Activated CD8-positive, alpha-beta memory T cell treated with anti-CD3 and anti-CD28 coated beads, Interleukin-2, amount 50 U/mL, for 24 hours (primary cell): ENCODE measurements at regions not wholly inside any gene's neighbourhood (a gene's known extent, or its start where the extent isn't known, plus 50 kb on each side); places are given as distances from the start of the nearest gene placed in this dataset.
A peak's percentile ranks its signal among the peaks of the same experiment; 100 is the strongest.
"Not testable (repeated sequence)": the region's sequence is repeated elsewhere in the genome, so short reads cannot be mapped to it uniquely, and the experiment has no call there.

ENCODE experiments used
- DNase-seq: peaks from one replicate; pipeline ENCODE4 v3.0.0-alpha.2; 2020; ENCODE audit errors: extremely low read depth

DNA sequence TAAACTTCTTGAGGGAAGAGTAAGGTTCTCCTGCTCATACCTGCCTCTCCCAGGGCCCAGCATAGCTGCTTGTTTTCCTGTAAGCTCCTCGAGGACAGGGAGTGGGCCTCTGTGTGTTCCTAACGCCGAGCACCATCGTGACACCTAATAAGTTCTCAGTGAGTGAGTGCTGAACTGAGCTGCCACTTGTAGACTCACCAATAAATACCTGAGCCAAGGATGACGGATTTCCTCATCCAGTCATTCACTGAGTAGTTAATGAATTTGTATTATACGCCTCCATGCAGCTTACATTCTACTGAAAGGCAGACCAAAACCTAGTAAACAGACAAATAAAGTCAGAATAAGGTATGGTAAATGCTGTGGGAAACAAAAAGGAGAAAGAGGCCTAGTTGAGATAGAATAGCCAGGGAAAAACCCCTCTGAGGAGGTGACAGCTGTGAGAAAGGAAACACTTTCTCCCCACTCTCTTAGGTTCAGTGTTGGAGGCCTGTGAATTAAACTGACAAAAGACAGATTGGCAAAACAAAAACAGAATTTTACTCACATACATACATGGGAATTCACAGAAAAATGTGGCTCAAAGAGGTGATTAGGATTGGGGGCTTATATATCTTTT, 138.6 kb downstream of the B3GNT2 start:
- DNase-seq: no peak

DNA sequence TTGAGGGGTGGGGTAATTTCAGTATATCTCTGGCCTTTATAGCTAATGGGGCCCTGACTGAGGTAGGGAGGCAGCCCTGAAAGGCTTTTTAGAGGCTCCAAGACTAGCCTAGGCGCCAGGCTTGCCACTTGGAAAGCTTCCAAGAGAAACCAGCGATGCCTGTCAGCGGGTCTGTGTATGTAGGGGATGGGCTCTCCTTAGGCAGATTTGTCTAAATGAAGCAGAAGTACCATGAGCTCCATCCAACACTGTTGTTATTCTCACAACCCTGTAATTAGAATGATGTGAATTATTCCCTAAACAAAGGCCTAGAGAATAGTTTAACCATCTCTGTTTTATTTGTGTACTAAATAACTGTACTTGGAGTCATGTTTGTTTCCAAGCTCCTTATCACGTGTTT, 138.1 kb downstream of the B3GNT2 start:
- no peak for DNase-seq

DNA sequence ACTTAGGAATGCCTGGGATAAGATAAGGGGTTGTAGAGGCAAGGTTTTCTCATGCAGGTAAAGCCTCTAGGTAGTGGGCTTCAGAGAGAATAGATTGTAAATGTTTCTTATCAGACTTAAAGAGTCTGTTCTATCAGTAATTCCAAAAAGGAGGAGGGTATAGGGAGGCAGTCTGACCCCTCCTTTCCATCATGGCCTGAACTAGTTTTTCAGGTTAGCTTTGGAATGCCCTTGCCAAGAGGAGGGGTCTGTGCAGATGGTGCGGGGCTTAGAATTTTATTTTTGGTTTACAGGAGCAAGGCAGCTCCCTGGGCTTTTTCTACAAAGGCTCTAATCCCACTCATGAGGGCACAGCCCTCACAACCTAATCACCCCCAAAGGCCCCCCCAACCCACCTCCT, 135.0 kb downstream of the B3GNT2 start:
- no peak for DNase-seq

DNA sequence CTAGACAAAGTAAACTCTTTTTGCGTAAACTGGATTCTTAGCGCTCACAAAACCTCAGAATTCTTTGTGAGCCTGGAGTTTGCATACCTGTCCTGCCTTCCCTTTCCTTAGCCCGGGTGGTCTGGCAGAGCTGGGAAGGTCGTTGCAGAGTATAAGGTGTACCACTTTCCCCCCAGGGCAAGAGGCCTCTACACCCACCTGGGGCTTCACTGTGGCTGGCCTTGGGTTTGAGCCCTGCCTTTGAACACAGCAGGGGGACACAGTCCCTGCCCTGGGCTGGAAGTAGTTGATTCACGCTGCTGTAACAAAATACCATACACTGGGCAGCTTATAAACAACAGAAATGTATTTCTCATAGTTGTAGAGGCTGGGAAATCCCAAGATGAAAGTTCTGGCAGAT, 133.9 kb downstream of the B3GNT2 start:
- no peak for DNase-seq

DNA sequence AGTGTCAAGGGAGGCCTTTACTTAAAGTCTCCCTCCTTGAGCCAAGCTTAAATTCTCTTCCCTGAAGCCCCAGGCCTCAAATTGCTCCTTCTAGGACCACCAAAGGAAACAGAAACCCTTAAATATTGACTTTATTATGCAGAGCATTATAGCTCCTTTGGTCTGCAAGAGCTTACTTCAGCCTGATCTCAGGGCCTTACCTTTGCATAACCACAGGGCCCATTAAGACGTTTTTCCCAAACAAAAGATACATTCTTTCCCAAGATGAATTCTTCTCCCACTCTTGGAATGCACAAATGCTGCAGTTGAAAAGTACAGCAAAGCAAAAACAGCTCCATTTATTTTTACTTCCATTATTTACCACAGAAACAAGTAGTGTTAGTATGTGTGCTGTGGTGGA, 130.8 kb downstream of the B3GNT2 start:
- no peak for DNase-seq

DNA sequence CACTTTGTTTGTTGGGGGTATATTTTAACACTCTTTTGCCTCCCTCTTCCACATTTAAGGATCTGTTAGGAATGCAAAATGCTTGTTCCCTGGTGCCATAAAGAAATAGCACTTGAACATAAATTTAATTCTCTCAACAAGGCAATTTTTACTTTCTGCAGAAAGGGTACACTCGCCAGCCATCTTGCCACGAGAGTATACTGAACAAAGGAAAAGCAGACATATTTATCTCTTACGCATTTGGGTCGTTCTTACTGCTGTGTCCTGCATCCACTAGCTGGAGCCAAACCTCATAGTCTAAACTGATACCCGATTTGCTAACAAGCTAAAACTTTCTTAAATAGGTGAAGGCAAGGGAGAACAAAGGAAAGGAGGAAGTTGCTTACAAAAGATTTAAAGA, 129.5 kb downstream of the B3GNT2 start:
- no peak for DNase-seq

DNA sequence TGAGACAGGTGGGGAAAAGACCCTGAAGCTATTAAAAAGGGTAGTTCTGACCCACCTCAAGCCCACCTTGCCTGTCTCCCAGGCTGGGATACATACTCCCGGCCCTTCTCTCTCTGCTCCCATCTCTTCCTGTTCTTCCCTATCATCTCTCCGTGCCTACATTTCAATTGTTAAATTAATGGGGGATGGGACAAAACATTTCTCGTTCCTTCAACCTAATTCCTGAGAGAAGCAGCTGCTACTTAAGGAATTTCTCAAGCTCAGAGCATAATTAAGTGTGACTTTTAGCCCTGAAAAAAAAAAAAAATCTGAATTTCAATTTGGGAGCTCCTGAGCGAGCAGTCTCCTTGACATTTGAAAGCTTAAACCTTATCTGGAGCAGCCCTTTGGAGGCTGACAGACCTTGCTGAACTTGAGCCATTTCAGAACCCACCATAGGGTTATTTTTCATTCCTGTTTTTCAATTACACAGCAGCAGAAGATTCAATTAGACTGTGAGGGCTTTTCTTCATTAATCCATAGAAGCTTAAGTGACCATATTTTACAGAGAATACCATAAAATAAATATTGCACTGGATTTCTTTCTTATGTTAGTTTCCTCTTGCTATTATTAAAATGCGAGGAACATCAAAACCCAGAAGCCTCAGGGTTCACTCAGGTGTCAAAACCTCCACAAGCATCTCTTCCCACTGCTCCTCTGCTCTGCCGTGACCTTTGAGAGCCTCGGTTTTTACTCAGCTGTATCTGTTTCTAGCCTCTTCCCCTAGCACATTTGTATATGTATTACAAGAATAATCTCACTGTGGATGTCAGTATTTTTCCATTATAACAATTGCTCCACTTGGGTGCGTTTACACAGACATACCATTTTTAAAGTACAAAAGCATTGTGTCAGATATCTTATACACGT, 125.7 kb downstream of the B3GNT2 start:
- DNase-seq: no peak

DNA sequence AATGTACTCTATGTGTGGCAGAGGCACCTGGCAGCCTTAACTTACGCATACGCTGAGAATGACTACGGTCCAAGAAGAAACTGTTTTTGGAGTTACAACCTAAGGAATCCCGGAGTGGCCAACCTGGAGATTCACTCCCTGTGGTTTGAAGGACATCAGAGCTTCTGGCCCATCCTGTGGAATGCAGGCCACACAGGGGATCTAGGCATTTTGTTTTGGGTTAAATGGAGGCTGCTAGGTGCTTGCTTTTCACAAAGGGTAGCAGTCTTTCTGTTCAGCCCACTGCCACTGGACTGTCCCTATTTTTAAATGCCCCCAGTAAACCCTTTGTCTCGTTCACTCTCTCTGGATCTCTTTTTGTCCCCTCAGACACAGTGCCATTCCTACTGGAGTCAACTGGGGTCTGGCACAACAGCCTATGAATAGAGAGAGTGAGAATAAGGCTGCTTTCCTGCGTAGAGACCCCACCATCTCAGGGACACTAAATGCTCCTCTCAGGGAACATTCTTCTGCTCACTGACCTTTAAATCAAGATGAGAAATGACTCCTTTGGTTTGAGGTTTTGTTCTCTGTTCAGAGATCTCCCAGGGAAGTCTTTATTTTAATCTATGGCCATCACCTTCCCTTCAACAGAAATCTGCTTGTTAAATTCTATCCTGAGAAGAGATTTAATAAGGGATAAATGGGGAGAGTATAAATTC, 124.9 kb downstream of the B3GNT2 start:
- DNase-seq: no peak

DNA sequence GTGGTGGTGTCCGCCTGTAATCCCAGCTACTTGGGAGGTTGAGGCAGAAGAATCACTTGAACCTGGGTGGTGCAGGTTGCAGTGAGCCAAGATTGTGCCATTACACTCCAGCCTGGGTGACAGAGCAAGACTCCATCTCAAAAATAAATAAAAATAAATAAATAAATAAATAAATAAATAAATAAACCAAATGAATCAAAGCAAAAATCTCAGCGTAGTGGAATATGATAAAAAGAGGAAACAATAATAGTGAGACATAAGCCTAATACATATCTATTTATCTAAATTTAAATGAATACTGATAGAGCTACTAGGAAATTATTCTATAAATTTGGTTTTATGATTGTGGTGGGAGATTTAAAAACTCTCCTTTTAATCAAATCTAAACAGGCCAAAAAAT, 124.2 kb downstream of the B3GNT2 start:
- DNase-seq: not testable (repeated sequence)

DNA sequence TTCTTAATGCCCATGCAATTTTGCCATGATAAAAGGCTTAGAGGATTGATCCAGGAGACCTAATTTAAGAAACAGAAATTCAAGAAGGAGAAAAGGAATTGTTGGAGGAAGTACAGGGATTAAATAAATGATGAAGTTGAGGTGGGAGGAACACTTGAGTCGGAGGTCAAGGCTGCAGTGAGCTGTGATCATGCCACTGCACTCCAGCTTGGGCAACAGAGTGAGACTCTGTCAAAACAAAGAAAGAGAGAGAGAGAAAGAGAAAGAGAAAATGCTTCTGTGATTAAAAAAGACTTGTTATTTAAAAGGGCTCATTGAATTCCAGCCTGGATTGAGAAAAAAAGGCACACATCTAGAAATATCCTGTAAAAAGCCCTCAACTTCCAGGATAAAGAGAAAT, 123.2 kb downstream of the B3GNT2 start:
- DNase-seq: no peak

DNA sequence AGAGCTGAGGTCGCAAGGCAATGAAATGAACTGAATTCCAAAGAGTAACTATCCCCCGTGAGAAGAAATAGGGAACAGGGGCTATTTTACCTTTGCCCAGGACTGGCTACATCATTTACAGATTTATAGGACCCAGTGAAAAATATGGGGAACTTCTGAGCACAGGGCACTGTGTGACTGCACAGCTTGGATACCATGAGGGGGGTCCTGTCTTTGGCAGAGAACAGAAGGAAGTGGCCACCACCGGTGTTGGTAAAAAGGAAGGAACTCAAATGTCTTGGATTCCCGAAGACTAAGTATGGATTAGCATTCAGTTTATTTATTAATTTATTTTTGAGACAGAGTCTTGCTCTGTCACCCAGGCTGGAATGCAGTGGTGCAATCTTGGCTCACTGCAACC, 119.6 kb downstream of the B3GNT2 start:
- DNase-seq: no peak

DNA sequence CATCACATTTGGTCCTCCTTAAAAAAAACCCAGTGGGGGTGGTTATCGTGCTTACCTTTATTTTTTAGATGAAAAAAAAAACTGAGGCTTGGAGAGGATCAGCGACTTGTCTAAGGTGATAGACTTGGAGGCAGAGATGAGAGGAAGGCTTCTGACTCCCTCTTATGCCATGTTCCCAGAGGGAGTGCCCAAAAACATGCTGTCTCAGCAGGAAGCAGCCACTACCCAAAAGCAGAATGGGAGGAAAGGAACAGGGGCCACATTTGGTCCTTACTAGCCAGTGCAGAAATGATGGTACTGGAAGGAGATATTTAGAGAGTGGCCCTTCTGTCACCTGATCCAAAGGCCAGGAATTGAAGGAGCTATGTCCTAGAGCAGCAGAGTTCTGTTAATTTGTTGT, 118.4 kb downstream of the B3GNT2 start:
- DNase-seq: no peak

DNA sequence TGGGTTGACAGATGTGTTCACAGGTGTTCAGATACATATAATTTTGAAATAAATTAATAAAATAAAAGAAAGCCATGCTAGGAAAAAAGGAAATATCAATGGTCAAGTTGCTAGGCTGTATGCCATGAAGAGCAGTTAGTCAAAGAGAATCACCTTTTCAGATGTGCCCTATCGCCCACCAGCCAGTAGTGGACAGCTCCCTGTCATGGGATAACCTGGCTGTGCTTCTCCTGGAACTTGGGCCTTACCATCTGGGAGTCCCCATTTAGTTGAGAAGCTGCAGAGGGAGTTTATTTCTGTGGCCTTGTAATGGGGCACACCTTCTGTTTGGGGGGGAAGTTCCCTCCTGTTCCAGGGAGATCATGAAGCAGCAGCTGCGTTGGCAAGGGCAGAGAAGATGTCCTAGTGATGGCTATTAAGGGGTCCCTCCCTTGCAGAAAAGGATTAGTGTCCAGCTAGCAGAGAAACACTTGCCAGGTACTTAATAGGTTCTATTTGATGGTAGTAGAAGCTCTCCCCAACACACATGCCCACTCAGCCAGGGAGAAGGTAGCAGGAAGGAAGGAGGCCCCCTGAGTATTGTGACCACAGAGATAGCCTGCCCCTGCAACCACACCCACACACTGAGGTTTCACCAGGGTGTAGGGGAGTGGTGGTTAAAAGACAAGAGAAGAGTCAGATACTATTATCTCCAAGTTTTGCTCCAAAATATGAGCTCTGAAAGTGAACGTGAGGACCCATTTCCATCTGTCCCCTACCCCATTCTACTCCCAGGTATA, 117.7 kb downstream of the B3GNT2 start:
- DNase-seq: no peak

DNA sequence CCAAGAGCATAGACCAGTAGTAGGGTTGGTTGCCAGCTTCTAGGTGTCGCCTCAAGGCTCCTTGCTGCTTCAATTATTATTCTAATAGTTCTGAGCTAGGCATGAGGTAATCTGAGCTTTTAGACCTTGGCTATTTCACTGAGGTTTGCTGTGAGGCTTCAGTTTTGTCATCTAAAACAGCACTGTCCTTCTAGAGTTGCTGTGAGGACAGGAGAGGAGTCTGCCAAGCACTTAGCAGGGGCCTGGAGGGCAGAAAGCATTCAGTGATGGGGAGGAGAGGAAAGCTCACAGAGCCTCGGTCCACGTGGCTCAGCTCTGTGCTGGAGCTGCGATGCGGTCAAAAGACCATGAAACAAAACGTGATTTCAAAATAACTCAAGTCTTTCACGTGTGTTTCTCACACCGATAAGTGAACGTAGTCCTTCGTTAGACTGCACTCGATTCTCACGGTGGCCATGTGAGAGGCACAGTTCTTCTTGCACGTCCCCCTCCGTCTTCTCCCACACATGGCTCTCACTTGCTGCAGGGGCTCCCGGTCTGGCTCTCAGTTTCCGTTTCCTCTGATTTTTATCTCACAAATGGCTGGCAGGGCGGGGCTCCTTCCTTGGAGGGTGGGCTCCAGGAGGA, 113.7 kb downstream of the B3GNT2 start:
- DNase-seq: no peak

DNA sequence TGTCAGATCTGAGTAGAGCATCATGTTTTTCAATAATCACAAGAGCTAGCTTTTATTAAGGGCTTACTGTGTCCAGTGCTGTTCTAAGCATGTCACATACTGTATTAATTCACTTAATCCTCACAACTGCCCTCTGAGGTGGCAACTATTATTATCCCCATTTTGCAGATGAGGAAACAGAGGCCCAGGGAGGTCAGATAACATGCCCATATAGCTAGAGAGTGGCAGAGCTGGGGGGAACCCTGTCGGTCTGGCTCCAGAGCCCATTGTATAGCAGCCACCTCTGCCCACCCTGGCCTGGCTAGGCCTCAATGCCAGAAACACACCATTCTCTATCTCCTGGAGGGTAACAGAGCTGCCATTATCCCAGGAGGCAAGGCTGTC, 113.2 kb downstream of the B3GNT2 start:
- no peak for DNase-seq

DNA sequence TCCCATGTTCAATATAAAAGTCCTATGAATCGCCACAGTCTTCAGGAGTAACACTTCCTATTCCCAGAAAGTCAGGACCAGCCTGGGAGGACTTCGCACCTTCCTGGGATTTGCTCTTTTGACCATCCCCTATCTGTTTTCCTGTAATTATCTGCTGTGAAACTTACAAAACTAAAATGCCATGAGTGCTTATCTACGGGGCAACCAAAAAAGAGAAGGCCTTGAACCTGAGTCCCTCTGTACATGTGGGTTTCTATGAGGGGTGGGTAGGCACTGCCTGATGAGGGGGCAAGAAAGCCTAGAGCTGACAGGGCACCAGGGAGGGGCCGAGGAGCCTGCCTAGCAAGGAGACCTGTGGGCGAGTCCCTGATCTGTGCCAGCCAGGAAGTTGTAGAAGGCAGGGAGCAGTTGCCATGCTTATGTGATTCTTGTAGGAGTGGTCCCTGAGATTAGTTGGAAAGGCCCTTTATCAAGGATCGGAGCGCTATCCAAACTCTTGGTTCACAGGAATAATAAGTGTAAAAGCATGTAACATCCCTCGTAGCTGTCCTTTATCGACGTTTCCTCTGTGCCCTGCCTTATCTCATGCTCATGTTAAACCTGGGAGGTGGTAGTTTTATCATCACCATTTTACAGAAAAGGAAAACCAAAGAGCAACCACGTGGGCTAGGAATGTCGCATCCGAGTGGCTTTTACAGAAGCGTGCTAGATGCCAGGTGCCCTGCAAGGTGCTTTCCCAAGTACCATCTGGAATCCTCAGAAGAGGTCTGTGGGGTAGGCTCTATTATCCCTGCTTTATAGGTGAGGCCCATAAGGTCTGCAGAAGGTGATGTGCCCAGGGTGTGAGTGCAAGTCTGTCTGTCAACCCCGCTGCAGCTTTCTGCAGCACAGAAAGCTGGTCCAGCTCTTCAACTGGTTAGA, 111.8 kb downstream of the B3GNT2 start:
- no peak for DNase-seq

DNA sequence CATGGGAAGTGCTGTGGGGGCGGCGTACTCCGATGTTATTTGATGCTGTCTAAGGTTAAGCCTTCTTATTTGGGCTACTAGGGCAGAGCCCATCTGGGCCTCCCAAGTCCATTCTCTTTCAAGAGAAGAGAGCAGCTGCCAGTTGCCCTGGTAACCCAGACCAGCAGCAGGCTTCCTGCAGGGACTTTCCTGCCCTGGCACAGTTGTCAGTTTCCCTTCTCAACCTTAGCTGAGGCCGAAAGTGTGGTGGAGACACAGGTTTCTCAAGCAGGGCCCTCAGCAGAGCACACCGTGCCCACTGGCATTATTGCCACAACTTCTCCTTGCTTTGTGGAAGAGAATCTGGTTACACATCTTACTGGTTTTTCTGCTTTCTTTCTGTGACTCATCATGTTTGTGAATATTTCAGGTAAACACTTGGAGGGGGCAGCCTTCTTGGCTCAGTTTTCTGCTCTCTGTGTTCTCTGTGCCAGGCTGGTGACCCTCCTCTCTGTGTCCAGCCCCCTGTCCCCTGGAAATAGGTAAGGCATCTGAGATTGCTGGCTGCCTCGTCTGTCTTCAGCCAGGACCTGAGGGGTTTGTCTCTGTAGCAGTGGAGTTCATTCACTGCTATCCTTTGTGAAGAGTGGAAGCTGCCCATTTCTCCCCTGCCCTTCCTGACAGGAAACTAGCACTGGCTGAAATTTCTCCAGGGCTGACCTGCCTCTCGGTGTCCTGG, 111.0 kb downstream of the B3GNT2 start:
- DNase-seq: no peak

DNA sequence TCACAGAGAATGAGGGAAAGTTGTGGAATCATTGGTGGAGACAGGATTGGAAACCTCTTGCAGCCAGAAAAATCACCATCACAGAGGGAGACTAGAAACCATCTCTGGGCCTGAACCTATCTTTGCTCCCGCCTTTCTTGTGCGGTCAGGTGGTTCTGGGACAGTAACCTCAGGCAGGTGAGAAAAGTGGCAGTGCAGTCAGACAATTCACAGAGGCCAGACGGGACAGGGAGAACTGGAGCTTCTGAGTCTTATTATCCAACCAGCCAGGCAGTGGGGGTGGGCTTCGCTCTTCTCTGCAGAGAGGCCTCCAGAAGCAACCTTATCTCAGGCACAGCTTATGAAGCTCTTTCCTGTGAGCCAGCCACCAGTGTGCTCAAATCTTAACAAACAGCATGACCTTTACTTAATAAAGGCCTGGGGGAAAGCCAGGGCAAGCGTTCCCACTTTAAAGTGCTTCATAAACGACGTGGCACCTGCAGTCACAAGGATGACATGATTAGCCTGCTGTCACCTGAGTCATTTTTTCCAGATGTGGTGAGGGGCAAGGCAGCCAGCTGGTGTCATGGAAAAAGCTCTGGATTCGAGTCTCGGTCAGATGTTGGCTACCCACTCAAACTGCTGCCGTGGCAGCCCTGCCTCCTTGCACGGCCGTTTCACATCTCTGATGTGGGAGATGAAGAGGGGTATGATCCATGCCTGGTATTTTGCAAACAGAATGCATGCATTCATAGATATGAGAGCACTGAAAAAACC, 109.7 kb downstream of the B3GNT2 start:
- DNase-seq: peak; percentile 57
